A549 (cell line): ENCODE measurements at regions not wholly inside any gene's neighbourhood (a gene's known extent, or its start where the extent isn't known, plus 50 kb on each side); places are given as distances from the start of the nearest gene placed in this dataset.

Experiments used
- JUN ChIP-seq, 2 experiments: fragments of >200 bp; sonication (Bioruptor Twin); formaldehyde crosslinking; IDR thresholded peaks; 2 replicates in 1 of 2; 3 replicates in 1 of 2; pipeline ENCODE4 v1.6.1; 2016 to 2017
- MYC ChIP-seq: IDR thresholded peaks from 2 replicates; pipeline ENCODE4 v1.6.1; 2012; ENCODE audit warnings: mild to moderate bottlenecking, inconsistent platforms, low read length, improper control_type of control experiment, borderline replicate concordance
- TF ChIP-seq, protein P1 (sequence below): fragments of >200 bp; sonication (Bioruptor Twin); formaldehyde crosslinking; IDR thresholded peaks from 3 replicates; pipeline ENCODE4 v1.5.1; 2016

DNA sequence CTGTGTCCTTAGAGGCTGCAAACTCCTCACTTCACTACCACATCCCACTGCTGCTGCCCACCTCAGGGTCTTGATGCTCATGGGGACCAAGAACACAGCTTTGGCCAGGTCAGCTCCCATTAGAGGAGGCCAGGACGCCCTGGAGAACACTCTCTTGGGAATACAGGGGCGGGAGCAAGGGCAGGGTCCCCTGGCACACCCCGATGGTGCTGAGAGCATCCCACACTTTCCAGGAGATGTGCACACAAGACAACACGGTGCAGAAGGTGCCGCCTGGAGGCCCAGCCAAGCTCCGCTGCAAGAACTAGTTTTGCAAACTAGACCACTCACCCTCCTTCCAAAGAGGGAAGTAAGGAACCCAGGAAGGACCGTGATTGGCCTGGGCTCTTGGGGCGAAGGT lies 304.4 kb upstream of the SALL3 start:
- TF ChIP-seq JUN (IDR thresholded peaks at IDR 0.05) = no peak
- TF ChIP-seq, protein P1, sequence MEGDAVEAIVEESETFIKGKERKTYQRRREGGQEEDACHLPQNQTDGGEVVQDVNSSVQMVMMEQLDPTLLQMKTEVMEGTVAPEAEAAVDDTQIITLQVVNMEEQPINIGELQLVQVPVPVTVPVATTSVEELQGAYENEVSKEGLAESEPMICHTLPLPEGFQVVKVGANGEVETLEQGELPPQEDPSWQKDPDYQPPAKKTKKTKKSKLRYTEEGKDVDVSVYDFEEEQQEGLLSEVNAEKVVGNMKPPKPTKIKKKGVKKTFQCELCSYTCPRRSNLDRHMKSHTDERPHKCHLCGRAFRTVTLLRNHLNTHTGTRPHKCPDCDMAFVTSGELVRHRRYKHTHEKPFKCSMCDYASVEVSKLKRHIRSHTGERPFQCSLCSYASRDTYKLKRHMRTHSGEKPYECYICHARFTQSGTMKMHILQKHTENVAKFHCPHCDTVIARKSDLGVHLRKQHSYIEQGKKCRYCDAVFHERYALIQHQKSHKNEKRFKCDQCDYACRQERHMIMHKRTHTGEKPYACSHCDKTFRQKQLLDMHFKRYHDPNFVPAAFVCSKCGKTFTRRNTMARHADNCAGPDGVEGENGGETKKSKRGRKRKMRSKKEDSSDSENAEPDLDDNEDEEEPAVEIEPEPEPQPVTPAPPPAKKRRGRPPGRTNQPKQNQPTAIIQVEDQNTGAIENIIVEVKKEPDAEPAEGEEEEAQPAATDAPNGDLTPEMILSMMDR = no peak
- no peak for TF ChIP-seq MYC
